HuH-7 (cell line): ENCODE measurements at regions not wholly inside any gene's neighbourhood (a gene's known extent, or its start where the extent isn't known, plus 50 kb on each side); places are given as distances from the start of the nearest gene placed in this dataset.
"Not testable (repeated sequence)": the region's sequence is repeated elsewhere in the genome, so short reads cannot be mapped to it uniquely, and the experiment has no call there.

Experiments
- DNase-seq: peaks from one replicate; pipeline ENCODE4 v3.0.0; 2011; ENCODE audit warnings: low spot score

DNA sequence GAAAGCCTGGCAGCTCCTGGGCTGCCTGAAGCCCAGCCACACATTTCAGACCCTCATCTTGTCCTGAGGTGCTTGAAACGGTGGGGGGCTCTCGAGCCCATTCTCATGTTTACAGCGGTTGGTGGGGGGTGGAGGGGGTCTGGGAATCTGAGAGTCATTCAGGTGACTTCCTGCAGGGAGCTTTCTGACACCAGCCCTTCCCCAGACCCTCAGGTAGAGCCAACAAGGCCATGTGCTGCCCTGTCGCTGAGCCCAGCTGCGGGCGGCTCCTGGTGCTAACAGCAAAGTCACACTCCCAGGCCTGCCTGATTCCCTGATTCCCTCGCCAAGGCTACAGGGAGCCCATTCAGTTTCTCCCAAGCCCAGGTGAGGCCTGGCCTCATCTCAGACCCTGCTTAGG is 324.9 kb upstream of the MEX3C start:
- DNase-seq, result no peak

DNA sequence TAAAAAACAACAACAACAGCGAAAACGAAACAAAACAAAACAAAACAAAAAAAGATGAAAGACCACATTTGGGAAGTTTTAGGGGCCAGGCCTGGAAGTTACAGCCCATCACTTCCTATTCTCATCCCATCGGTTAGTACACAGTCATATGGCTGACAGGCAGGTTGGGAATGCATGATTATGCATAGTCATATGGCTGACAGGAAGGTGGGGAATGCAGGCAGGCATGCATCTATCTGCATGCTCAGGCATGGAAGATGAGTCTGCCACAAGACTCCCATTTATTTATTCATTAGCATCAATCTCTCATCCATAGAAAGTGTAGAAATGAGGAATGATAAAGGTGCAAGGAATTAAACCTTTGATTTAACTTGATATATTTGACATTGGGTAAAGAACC is 325.3 kb upstream of the MEX3C start:
- DNase-seq, result no peak

DNA sequence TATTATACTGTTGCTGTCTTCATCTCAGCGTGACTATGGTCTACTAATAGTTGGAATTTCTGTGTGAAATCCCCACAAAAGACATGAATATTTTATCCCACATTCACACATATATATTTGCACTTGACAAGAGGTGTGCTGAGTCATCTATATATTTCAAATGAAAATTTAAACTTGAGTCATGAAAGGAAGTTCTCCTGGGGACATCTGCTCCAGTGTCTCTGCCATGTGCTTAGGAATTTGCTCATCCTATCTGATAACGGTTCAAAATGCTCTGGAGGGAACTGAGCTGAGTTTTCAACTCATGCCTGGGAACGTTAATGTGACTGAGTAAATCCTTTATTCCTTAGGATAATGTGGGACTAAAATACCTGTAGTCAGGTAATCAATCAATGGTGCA is 326.2 kb upstream of the MEX3C start:
- DNase-seq, result no peak

DNA sequence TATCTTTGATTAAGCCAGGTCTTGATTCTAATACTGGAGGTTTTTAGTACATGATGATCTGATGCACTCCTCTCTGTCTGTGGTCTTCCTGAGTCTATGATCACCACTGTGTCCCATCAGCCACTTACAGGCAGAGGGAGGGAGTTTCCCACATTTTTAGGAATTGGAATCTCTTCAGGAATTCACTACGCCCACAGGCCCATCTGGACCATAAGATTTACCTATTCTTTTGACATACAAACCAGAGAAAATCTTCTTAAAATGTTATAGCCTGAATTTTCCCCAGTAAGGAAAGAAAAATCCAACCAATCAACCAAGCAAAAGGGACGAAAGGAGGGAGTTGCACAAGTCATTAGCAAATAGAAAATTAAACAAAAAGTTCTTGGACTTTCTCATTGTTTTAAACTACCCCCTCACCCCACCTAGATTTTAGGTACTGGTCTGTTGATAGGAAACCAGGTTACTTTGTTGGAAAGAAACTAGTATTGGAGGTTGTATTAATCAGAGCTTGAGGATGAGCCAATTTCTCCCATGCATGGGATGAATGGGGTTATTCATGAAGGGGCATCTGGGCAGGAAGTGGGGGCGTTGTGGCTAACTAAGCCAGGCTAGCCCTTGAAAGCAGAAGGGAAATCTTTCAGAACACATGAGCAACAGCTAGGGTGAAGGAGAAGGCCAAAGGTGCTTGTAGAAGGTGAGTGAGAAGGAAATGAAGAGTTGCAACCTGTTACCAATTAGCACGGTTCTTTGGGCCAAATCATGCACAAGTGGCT is 328.2 kb upstream of the MEX3C start:
- DNase-seq, result no peak

DNA sequence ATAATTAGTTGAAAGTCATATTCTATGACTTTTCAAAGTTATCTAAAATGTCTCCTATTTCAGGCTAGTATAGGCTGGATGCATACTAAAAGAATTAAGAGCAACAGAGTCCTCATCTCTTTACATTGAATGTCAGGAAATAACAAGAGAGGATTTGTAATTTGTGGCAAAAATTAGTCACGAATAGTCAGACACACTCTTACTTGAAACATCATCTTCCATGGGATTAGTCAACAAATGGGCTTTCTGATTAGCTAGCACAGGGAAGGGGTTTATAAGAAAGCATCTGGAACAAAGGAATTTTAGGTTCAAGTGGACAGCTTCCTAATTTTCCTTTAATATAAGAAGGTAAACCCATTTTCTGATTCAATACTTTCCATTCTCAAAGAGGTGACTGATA is 330.3 kb upstream of the MEX3C start:
- no peak for DNase-seq

DNA sequence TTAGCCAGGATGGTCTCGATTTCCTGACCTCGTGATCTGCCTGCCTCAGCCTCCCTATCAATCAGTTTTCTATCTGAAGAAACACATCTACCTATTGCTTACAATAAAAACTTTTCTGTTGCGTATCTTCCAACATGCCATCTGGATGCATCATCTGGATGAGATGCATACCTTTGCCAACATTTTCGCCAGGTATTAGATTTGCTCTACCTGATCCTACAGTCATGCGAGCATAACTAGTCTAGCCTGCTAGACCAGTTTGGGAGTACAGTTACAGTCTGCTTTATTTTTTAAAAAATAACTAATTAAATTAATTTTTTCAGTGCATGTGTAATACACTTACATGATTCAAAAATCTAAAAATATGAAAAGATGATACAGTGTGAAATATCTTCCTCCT is 334.0 kb upstream of the MEX3C start:
- DNase-seq, result no peak

DNA sequence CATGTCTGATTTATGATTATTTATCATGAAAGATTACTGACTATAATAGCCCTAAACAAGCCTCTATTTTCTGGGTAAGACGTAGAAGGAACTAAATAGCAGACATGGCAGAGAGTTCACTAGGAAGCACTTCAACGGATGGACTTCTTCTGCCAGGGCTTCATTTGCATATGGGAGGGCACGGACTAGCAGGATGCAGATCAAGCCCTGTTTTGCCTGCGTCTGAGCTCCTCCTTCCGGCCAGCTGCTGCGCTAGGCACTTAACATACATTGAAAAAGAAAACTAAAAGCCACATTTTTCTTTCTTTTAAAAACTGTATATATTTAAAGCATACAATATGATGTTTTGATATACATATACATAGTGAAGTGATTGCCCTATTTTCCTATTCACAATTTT is 340.0 kb upstream of the MEX3C start:
- no peak for DNase-seq

DNA sequence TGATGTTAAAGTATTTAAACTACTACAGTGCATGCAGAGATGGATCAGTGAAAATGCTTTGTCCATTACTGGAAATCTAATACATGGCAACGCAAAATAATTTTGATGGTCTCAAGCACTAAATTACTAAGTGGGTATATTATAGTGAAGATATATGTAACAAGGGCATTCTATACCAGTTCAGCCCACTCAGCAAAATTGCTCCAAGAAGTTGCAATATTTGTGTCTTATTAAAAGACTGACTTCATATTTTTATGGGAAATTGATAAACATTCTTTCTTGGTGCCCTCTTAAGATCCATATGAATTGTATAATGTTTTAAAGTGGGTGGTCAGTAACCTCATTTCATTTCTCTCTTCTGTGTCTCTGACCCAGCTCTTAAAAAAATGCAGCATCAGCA is 343.1 kb upstream of the MEX3C start:
- DNase-seq, result no peak

DNA sequence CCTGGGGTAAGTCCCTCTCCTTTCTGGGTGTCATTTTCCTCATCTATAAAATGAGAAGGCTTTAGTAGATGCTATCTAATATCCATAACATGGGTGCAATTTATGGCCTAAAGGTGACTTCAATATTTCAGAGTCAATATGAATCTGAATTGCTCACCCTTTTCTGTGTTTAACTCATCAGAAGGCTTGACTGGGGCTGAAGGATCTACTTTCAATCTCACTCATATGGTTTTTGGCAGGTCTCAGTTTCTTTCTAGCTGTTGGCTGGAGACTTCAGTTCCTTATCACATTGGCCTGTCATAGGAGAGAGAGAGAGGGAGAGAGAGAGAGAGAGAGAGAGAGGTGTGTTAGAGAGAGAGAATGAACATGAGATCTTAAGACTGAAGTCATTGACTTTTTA is 343.7 kb upstream of the MEX3C start:
- DNase-seq, result no peak

DNA sequence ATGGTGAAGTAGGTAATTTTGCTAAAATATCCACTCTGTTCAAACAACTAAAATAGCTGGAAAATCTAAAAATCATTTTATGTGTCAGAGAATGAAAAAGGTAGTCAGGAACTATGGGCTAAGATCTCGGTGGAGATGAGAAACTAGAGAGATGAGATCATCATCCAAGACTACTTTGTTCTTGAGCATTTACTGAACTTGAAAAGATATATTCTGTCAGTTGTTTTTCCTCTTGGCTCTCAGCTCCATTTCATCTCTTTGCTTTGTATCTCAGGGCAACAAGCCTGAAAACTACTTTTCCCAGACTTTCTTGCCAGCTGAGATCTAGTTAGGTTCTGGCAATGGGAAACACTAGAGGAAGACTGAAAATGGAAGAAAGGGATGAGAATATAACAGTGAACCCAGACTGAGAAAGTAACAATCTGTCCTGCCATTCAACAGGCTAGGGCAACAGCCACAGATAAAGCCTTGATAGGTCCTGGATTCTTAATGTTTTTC is 346.2 kb upstream of the MEX3C start:
- DNase-seq, result no peak

DNA sequence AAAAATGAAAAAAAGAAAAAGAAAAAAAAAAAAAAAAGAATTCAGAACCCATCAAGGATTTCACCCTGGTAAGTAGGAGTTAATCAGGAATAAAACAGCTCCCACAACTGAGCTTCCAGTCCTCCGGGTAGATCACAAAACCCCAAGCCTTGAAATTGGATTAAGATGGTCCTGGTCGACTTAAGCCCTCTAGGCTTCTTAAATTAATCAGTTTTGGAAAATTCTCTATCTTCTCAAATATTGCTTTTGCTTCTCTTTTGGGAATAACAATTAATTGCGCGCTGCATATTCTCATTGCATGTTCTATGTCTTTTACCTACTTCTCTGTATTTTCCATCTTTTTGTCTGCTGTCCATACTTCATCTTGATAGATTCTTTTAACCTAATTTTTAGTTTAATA is 348.0 kb upstream of the MEX3C start:
- no peak for DNase-seq

DNA sequence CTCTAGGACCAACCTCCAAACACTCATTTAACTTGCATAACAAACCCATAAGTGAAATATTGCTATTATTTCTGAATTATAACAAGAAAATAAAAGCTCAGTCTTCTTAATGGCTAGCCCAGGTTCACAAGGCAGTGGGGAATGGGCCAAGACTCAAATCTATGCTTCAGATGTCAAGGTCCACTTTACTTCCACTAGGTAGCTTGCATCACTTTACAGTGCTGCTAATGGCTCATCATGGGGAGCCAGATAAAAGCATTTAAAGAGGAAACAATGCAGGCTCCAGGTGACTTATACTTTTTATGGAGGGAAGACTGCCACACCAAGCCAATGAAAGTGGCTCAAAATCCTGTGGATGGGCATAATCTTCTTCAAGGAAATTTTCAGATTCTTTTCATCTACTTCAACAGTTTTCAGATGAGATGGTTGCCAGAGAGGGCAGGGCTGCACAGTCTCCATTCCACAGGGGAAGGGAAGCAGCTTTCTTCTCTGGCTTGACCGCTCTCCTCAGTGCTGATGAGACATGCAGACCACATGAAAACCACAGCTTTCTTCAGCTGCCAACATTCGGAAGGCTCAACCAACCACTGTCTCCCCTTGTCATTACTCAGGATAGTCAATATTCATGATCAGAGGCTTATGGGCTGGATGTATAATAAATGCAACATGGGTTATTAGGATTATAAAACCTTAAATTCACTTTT is 361.9 kb upstream of the MEX3C start:
- no peak for DNase-seq

DNA sequence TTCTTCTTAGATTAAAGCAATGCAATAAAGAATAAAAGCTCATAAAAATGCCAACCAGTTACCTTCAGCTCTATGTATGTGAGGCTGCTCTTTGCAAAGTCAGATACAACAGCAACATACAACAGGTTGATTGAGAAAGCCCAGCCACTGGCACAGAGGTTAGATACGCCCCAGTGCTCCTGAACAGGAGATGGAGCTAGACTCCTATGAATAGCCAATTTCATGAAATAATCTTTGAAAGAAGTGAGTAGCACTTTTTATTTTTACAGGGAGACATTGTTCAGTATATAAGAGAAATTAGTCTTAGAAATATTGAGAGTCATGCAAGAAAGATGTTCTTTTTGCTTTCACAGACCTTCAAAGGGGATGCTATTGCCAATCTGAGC is 362.4 kb upstream of the MEX3C start:
- DNase-seq, result no peak

DNA sequence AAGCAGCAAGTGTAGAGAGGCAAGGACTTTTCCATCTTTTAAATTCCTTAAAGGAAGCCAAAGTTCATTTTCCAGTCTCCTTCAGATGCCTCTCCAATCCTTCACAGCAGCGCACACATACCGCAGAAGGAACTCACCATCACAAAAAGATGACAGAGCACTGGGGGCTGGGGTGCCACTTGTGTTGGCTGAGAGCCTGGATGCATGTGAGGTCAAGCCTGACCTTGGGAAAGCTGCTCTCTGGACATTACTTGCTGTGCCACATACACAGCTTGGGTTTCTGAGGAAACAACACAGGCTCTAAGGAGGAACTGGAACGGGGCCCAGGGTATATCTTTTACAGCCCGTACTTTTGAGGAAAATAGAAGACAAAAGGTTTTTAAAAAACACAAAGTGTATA is 364.3 kb upstream of the MEX3C start:
- no peak for DNase-seq

DNA sequence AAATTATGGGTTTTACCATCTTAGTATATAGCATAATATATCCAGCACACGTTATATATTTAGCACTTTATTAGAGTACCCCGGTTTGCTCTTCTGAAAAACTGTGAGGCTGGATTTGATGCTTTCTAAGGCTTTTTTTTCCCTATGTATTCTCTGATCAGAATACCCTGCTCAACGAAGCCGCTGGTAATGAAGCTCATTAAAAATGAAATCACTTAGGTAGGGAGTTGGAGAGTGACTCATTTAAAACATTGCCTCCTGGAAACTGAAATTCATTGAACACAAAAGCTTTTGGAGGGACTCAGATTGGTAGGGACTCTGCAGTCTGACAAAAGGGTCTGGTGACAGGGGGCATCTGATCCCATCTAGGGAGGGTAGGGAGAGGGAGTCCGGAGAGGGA is 365.4 kb upstream of the MEX3C start:
- DNase-seq, result no peak

DNA sequence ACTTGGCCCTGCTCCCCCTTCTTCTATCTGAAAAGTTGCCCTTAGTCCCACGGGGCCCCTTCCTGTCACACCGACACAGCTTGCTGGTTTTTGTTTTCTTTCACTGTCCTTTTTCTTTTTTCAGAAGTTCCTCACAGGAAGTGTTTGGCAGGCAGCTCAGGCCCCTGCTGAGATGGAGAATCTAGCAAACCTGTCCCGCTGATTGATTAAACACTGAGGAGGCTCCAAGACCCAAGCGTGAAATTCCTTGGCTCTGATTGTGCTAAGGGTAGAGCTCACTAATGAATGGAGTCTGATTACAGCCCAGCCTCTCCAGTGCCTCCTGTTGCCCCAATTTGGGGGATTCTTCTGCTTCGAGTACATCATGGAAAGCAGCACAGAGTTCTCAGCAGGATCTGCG is 365.9 kb upstream of the MEX3C start:
- no peak for DNase-seq

DNA sequence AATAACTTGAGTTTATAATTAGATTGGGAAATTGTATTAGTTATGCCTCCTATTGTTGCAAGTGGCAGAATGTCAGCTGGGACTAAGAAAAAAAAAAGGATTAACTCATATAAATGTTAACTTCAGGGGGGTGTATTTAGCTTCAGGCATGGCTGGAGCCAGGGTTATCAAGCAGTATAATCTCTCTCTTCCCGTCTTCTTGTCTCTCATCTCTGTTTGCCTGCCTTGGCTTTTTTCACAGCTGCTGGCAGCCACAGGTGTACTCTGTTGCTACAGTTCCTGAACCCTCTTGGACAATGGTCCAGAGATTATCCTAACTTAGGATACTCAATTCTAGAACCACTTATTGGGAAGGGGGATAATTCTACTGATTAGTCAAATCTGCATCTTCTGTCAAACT is 370.7 kb upstream of the MEX3C start:
- no peak for DNase-seq

DNA sequence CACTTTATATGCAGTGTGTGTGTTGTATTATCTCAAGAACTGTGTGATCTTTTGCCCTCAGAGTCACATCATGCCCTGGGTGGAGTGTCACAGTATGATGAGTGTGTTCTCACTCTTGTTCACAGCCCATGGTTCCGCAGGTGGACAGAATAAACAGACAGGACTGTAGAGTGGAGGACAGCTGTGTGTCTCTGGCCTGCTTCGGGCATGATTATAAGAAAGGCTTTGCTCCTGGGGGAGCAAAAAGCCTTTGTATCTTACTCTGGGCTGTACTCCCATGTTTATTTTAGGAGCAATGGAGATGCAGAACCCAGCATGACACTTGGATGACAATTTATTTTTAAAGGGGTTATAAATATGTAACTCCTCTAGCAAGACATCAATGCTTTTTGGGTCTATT is 371.7 kb upstream of the MEX3C start:
- no peak for DNase-seq

DNA sequence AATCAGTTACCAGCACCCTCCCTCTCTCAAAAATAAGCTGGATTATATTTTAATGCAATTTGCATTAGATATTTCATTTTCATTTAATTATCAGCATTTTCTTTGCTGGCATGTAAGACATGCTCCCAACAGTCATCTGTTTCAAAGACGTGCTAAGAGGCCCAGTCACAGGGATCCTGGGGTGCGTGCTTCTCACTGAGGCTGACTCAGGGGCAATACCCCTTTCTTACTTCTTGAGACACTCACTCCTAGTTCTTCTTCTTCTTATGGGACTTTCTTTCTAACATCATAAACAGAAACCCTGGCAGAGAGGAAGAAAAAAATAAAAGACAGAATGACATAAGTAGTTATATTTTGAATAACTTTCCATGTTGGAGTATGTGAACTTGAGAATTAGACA is 372.1 kb upstream of the MEX3C start:
- no peak for DNase-seq

DNA sequence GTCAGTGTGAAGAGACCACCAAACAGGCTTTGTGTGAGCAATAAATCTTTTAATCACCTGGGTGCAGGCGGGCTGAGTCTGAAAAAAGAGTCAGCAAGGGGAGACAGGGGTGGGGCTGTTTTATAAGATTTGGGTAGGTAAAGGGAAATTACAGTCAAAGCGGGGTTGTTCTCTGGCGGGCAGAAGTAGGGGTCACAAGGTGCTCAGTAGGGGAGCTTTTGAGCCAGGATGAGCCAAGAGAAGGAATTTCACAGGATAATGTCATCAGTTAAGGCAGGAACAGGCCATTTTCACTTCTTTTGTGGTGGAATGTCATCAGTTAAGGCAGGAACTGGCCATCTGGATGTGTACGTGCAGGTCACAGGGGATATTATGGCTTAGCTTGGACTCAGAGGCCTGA is 372.6 kb upstream of the MEX3C start:
- DNase-seq, result not testable (repeated sequence)

DNA sequence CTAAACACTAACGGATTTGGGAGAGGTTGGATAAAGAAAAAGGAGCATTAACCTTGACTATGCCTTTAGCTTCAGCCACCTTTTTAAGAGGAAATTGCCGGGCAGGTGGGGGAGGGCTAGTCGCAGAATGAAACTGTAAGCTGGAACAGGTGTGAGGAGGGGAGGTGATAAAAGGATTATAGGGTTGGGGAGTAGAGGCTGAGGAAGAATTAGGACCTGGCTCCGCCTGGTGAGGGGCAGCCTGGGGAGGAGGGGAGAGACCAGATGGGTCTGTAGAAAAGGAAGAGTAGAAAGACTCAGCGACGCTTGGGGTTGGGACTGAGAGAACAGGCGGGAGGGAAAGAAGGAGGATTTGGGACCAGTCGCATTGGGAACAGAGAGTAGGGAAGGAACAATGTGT is 376.4 kb upstream of the MEX3C start:
- DNase-seq, result not testable (repeated sequence)

DNA sequence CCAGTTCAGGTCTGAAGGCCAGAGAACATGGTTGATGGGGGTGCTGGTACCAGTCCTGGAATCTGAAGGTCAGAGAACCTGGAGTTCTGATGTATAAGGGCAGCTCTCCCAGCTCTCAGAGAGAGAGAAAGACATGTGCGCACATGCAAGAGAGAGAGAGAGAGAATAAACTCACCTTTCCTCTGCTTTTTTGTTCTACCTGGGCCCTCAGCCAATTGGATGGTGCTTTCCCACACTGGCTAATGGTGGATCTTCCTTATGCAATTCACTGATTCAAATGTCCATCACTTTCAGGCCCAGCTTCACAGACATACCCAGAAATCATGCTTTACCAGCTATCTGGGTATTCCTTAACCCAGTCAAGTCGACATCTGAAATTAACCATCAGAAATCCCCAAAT is 377.7 kb upstream of the MEX3C start:
- no peak for DNase-seq

DNA sequence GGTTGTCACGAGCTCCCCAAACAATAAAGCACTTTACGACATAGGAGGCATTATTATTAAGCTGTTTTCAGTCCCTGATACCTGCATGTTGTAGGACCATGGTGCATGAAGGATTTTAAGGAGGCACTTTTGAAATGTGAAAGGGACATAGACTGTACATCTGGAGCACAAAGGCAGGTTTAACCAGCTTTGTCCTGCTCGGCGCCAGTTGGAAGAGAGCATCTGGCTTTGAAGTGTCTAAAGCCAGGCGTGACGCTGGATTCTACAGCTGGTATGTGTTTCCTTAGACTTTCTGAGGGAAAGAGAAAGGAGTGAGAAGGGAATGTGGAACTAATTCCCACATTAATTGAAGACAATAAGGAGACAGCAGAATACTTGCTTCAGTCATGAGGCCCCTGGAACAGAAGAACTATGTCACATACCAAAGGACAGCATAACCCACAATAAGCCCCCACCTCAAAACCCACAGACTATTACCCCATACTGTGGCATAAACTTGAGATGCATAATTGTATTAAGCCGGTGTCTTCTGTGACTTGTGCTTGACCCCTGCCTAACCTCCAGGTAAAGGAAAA is 381.0 kb upstream of the MEX3C start:
- no peak for DNase-seq

DNA sequence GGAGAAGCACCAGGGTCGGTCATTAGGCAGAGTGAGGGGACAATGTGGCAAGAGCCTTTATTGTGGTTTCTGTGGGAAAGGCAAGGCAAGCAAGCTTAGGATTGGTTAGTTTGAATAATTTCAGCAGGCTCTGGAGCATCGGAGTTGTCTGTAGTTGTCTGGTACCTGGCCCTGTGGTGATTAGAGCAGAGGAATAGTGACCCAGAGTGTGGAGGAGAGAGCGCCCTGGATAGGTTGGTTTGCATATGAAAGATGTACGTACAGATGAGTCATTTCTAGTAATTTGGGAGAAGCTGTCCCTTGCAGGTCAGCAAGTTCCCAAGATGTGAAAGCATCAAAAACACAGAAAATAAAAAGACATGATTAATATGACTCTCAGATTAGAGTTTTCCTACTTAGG is 383.1 kb upstream of the MEX3C start:
- no peak for DNase-seq
